ENCODE measurements at regions not wholly inside any gene's neighbourhood (a gene's known extent, or its start where the extent isn't known, plus 50 kb on each side); places are given as distances from the start of the nearest gene placed in this dataset.

DNA sequence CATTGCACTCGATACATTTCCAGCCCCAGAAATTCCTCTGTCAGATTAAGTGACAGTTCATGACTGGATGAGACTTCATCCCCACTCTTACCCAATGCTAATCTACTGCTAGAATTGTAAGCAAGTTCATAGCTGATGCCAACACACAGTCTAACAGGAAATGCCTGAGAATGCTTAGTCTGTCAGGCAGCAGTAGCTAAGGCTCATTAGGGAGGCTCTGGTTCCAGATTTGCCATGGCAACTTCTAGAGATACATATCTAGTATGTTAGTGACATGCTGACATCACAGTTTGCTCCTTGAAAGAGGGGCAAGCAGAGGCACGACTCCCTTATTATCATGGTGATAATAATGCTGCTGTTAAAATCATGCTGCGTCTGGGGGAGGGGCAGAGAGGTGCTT, 198.4 kb downstream of the RBM43 start:
- no peaks in the 10 kb centered on the region for H3K9me3 ChIP-seq (ENCODE audit: control insufficient read depth in 4 of 4, low read length in 3 of 4)
- TF ChIP-seq, protein P1, sequence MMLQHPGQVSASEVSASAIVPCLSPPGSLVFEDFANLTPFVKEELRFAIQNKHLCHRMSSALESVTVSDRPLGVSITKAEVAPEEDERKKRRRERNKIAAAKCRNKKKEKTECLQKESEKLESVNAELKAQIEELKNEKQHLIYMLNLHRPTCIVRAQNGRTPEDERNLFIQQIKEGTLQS (IDR thresholded peaks at IDR 0.05), result no peak
- TF ChIP-seq, protein P2, sequence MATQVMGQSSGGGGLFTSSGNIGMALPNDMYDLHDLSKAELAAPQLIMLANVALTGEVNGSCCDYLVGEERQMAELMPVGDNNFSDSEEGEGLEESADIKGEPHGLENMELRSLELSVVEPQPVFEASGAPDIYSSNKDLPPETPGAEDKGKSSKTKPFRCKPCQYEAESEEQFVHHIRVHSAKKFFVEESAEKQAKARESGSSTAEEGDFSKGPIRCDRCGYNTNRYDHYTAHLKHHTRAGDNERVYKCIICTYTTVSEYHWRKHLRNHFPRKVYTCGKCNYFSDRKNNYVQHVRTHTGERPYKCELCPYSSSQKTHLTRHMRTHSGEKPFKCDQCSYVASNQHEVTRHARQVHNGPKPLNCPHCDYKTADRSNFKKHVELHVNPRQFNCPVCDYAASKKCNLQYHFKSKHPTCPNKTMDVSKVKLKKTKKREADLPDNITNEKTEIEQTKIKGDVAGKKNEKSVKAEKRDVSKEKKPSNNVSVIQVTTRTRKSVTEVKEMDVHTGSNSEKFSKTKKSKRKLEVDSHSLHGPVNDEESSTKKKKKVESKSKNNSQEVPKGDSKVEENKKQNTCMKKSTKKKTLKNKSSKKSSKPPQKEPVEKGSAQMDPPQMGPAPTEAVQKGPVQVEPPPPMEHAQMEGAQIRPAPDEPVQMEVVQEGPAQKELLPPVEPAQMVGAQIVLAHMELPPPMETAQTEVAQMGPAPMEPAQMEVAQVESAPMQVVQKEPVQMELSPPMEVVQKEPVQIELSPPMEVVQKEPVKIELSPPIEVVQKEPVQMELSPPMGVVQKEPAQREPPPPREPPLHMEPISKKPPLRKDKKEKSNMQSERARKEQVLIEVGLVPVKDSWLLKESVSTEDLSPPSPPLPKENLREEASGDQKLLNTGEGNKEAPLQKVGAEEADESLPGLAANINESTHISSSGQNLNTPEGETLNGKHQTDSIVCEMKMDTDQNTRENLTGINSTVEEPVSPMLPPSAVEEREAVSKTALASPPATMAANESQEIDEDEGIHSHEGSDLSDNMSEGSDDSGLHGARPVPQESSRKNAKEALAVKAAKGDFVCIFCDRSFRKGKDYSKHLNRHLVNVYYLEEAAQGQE (IDR thresholded peaks at IDR 0.05), result no peak
- DNase-seq (ENCODE audit: low spot score), result no peak
- H3K36me3 ChIP-seq (ENCODE audit: control insufficient read depth in 4 of 4, insufficient read depth in 3 of 4, low read depth in 1 of 4, low read length in 3 of 4), result no peaks in the 10 kb centered on the region
- H3K27ac ChIP-seq (ENCODE audit: low read depth in 1 of 2, low read length in 2 of 2), result no peak overlapping the region
- no peaks in the 10 kb centered on the region for H3K4me1 ChIP-seq (ENCODE audit: control insufficient read depth in 4 of 4, insufficient read depth in 4 of 4, low read length in 3 of 4)
- no peak overlapping the region for H3K4me3 ChIP-seq (ENCODE audit: low read depth in 1 of 3, low read length in 3 of 3)
- WGBS, result 47% methylated on average over 3 of the region's 3 CpGs
- no peaks in the 10 kb centered on the region for H3K27me3 ChIP-seq (ENCODE audit: control insufficient read depth in 4 of 4, insufficient read depth in 4 of 4, low read length in 3 of 4)
- no peak overlapping the region for H3K9ac ChIP-seq (ENCODE audit: low read depth in 1 of 2, low read length in 2 of 2)

DNA sequence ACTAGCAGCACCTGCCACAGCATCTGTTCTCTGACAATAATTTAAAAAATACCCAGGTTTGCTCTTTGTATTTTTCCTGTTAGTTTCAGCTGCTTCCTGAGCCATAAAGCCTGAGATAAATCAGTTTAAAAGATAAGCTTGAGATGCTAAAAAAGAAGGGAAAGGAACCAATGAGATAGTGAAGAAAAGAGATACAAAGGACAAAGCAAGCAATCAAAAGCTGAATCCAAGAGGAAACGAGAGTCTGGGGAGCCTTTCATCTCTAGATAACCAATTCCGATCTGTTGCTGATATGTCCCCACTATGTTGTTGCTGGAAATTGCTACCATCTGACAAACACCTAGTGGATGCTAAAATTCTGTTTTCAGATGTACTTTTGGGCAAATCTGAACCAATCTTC, 201.4 kb downstream of the RBM43 start:
- no peak overlapping the region for H3K4me3 ChIP-seq (ENCODE audit: low read depth in 1 of 3, low read length in 3 of 3)
- H3K9ac ChIP-seq (ENCODE audit: low read depth in 1 of 2, low read length in 2 of 2), result no peak overlapping the region

More for the DNA sequence above, 201.4 kb downstream of the RBM43 start:
- Histone ChIP-seq H3K36me3 (ENCODE audit: control insufficient read depth in 4 of 4, insufficient read depth in 3 of 4, low read depth in 1 of 4, low read length in 3 of 4) (no peaks in the 10 kb centered on the region), H3K4me1 (ENCODE audit: control insufficient read depth in 4 of 4, insufficient read depth in 4 of 4, low read length in 3 of 4) (no peaks in the 10 kb centered on the region), H3K27ac (ENCODE audit: low read depth in 1 of 2, low read length in 2 of 2) (no peak overlapping the region), H3K9me3 (ENCODE audit: control insufficient read depth in 4 of 4, low read length in 3 of 4) (no peaks in the 10 kb centered on the region), H3K27me3 (ENCODE audit: control insufficient read depth in 4 of 4, insufficient read depth in 4 of 4, low read length in 3 of 4) (no peaks in the 10 kb centered on the region)
- TF ChIP-seq, protein P1 (IDR thresholded peaks at IDR 0.05), result no peak
- TF ChIP-seq RXRA (IDR thresholded peaks at IDR 0.05) (no peak), HNF4A (conservative IDR thresholded peaks at IDR 0.05) (no peak), NR2F2 (IDR thresholded peaks at IDR 0.05) (no peak), FOXA2 (IDR thresholded peaks at IDR 0.05) (no peak), RAD21 (IDR thresholded peaks at IDR 0.05) (no peak), SP1 (IDR thresholded peaks at IDR 0.05) (no peak), TAF1 (conservative IDR thresholded peaks at IDR 0.05) (no peak), EGR1 (IDR thresholded peaks at IDR 0.05; ENCODE audit: low read depth in 2 of 2) (no peak), JUND (IDR thresholded peaks at IDR 0.05) (no peak), GABPA (IDR thresholded peaks at IDR 0.05 in 1 of 2, conservative IDR thresholded peaks at IDR 0.05 in 1 of 2) (no peak), YY1 (IDR thresholded peaks at IDR 0.05) (no peak), HNF4G (IDR thresholded peaks at IDR 0.05) (no peak), FOXA1 (IDR thresholded peaks at IDR 0.05) (no peak)
- TF ChIP-seq, protein P3, sequence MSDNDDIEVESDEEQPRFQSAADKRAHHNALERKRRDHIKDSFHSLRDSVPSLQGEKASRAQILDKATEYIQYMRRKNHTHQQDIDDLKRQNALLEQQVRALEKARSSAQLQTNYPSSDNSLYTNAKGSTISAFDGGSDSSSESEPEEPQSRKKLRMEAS (IDR thresholded peaks at IDR 0.05), result no peak
- TF ChIP-seq, protein P4, sequence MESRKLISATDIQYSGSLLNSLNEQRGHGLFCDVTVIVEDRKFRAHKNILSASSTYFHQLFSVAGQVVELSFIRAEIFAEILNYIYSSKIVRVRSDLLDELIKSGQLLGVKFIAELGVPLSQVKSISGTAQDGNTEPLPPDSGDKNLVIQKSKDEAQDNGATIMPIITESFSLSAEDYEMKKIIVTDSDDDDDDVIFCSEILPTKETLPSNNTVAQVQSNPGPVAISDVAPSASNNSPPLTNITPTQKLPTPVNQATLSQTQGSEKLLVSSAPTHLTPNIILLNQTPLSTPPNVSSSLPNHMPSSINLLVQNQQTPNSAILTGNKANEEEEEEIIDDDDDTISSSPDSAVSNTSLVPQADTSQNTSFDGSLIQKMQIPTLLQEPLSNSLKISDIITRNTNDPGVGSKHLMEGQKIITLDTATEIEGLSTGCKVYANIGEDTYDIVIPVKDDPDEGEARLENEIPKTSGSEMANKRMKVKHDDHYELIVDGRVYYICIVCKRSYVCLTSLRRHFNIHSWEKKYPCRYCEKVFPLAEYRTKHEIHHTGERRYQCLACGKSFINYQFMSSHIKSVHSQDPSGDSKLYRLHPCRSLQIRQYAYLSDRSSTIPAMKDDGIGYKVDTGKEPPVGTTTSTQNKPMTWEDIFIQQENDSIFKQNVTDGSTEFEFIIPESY (IDR thresholded peaks at IDR 0.05), result no peak
- TF ChIP-seq, protein P5, sequence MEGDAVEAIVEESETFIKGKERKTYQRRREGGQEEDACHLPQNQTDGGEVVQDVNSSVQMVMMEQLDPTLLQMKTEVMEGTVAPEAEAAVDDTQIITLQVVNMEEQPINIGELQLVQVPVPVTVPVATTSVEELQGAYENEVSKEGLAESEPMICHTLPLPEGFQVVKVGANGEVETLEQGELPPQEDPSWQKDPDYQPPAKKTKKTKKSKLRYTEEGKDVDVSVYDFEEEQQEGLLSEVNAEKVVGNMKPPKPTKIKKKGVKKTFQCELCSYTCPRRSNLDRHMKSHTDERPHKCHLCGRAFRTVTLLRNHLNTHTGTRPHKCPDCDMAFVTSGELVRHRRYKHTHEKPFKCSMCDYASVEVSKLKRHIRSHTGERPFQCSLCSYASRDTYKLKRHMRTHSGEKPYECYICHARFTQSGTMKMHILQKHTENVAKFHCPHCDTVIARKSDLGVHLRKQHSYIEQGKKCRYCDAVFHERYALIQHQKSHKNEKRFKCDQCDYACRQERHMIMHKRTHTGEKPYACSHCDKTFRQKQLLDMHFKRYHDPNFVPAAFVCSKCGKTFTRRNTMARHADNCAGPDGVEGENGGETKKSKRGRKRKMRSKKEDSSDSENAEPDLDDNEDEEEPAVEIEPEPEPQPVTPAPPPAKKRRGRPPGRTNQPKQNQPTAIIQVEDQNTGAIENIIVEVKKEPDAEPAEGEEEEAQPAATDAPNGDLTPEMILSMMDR (IDR thresholded peaks at IDR 0.05; ENCODE audit: low read depth, low read length, missing input control), result no peak
- TF ChIP-seq, protein P2 (IDR thresholded peaks at IDR 0.05), result no peak
- DNase-seq (ENCODE audit: low spot score), result no peak
- WGBS, result 72% methylated on average over 2 of the region's 2 CpGs

Data from liver (tissue), 8 donors.